ENCODE measurements at regions not wholly inside any gene's neighbourhood (a gene's known extent, or its start where the extent isn't known, plus 50 kb on each side); places are given as distances from the start of the nearest gene placed in this dataset.

- Histone ChIP-seq H3K9ac (ENCODE audit: low read length) (no peak overlapping the region), H3K36me3 (replicated peaks in 1 of 2; ENCODE audit: control extremely low read depth in 1 of 2, control insufficient read depth in 1 of 2, extremely low read depth in 1 of 2, insufficient read depth in 2 of 2, low read length in 1 of 2) (no peaks in the 10 kb centered on the region), H3K79me2 (ENCODE audit: control insufficient read depth, insufficient read depth, low read length) (no peaks in the 10 kb centered on the region), H3K27me3 (replicated peaks in 1 of 4; ENCODE audit: control extremely low read depth in 1 of 4, control insufficient read depth in 3 of 4, insufficient read depth in 4 of 4, low read length in 3 of 4) (no peaks in the 10 kb centered on the region), H4K20me1 (ENCODE audit: control insufficient read depth, insufficient read depth, low read length, poor library complexity, severe bottlenecking) (no peaks in the 10 kb centered on the region), H3K4me1 (ENCODE audit: control insufficient read depth in 2 of 2, insufficient read depth in 2 of 2, low read length in 2 of 2) (no peaks in the 10 kb centered on the region), H2AFZ (ENCODE audit: insufficient read depth, low read depth, low read length, poor library complexity, severe bottlenecking) (no peak overlapping the region), H3K4me3 (ENCODE audit: control extremely low read depth in 1 of 5, extremely low read depth in 1 of 5, insufficient read depth in 1 of 5, low read depth in 2 of 5, low read length in 4 of 5) (no peak overlapping the region), H3K9me3 (ENCODE audit: control extremely low read depth in 1 of 3, control insufficient read depth in 2 of 3, insufficient read depth in 1 of 3, low read length in 2 of 3) (peaks cover 0 to 8% (median 0%) of the 10 kb centered on the region in 3 donors), H3K27ac (ENCODE audit: low read length in 2 of 2) (no peak overlapping the region), H3K4me2 (replicated peaks; ENCODE audit: low read depth, low read length, poor library complexity, severe bottlenecking) (no peak overlapping the region)
- intact Hi-C loops (cut with micrococcal nuclease), result no loop called here
- ATAC-seq (ENCODE audit: low read depth), result no peak
- H3K4me3 Mint-ChIP-seq, result no peak overlapping the region
- no peak overlapping the region for H3K27ac Mint-ChIP-seq
- no peak for DNase-seq
- no peak for TF ChIP-seq EZH2 (IDR thresholded peaks at IDR 0.05; ENCODE audit: borderline replicate concordance, insufficient read depth, low read depth, low read length, poor library complexity, severe bottlenecking)
- no peak for TF ChIP-seq CTCF (IDR thresholded peaks at IDR 0.05)
- peaks cover 4% of the 10 kb centered on the region for H3K9me3 Mint-ChIP-seq (ENCODE audit: insufficient read depth)
- H3K4me1 Mint-ChIP-seq, result no peaks in the 10 kb centered on the region
- CTCF ChIA-PET, result no interaction called here
- POLR2A ChIA-PET, result no interaction called here
- H3K27me3 Mint-ChIP-seq, result peaks cover 5% of the 10 kb centered on the region
- 82% methylated on average over 7 of the region's 7 CpGs for WGBS (ENCODE audit: insufficient coverage)
These were observed 232.1 kb upstream of the ASIC2 start for GRCh38 chr17:33525186-33525585.

GRCh38 chr17:33526717-33527116 is 233.6 kb upstream of the ASIC2 start:
- Histone ChIP-seq H3K27ac (ENCODE audit: low read length in 2 of 2) (no peak overlapping the region), H3K4me1 (ENCODE audit: control insufficient read depth in 2 of 2, insufficient read depth in 2 of 2, low read length in 2 of 2) (no peaks in the 10 kb centered on the region), H4K20me1 (ENCODE audit: control insufficient read depth, insufficient read depth, low read length, poor library complexity, severe bottlenecking) (no peaks in the 10 kb centered on the region), H2AFZ (ENCODE audit: insufficient read depth, low read depth, low read length, poor library complexity, severe bottlenecking) (no peak overlapping the region), H3K27me3 (replicated peaks in 1 of 4; ENCODE audit: control extremely low read depth in 1 of 4, control insufficient read depth in 3 of 4, insufficient read depth in 4 of 4, low read length in 3 of 4) (no peaks in the 10 kb centered on the region), H3K9ac (ENCODE audit: low read length) (no peak overlapping the region), H3K9me3 (ENCODE audit: control extremely low read depth in 1 of 3, control insufficient read depth in 2 of 3, insufficient read depth in 1 of 3, low read length in 2 of 3) (peaks cover 0 to 8% (median 0%) of the 10 kb centered on the region in 3 donors), H3K79me2 (ENCODE audit: control insufficient read depth, insufficient read depth, low read length) (no peaks in the 10 kb centered on the region), H3K4me3 (ENCODE audit: control extremely low read depth in 1 of 5, extremely low read depth in 1 of 5, insufficient read depth in 1 of 5, low read depth in 2 of 5, low read length in 4 of 5) (no peak overlapping the region), H3K36me3 (replicated peaks in 1 of 2; ENCODE audit: control extremely low read depth in 1 of 2, control insufficient read depth in 1 of 2, extremely low read depth in 1 of 2, insufficient read depth in 2 of 2, low read length in 1 of 2) (no peaks in the 10 kb centered on the region), H3K4me2 (replicated peaks; ENCODE audit: low read depth, low read length, poor library complexity, severe bottlenecking) (no peak overlapping the region)
- no peak for DNase-seq
- Mint-ChIP-seq H3K27ac (no peak overlapping the region), H3K9me3 (ENCODE audit: insufficient read depth) (peaks cover 4% of the 10 kb centered on the region), H3K27me3 (peaks cover 4% of the 10 kb centered on the region), H3K4me1 (no peaks in the 10 kb centered on the region), H3K4me3 (no peak overlapping the region)
- intact Hi-C loops (cut with micrococcal nuclease), result no loop called here
- WGBS (ENCODE audit: insufficient coverage), result 83% methylated on average over 2 of the region's 5 CpGs
- no peak for ATAC-seq (ENCODE audit: low read depth)
- ChIA-PET CTCF (no interaction called here), POLR2A (no interaction called here)
- TF ChIP-seq CTCF (IDR thresholded peaks at IDR 0.05), result no peak
- no peak for TF ChIP-seq EZH2 (IDR thresholded peaks at IDR 0.05; ENCODE audit: borderline replicate concordance, insufficient read depth, low read depth, low read length, poor library complexity, severe bottlenecking)
